Endothelial cell of umbilical vein (primary cell): ENCODE measurements at regions not wholly inside any gene's neighbourhood (a gene's known extent, or its start where the extent isn't known, plus 50 kb on each side); places are given as distances from the start of the nearest gene placed in this dataset.

Experiments used
- CTCF ChIP-seq, 2 donors: IDR thresholded peaks; 1 replicate in 1 of 2; 2 replicates in 1 of 2; pipeline ENCODE4 v1.5.1; 2011; ENCODE audit warnings: low read length in 2 of 2, mild to moderate bottlenecking in 2 of 2, moderate library complexity in 2 of 2, control low read depth in 1 of 2, inconsistent platforms in 1 of 2, low read depth in 1 of 2; ENCODE audit not compliant: insufficient read depth in 1 of 2; ENCODE audit errors: extremely low read depth in 1 of 2
- EZH2 ChIP-seq: IDR thresholded peaks from 2 replicates; pipeline ENCODE4 v1.6.1; 2012; ENCODE audit warnings: borderline replicate concordance, low read depth, mild to moderate bottlenecking, moderate library complexity, low read length, inconsistent platforms; ENCODE audit not compliant: severe bottlenecking
- JUN ChIP-seq: IDR thresholded peaks from 2 replicates; pipeline ENCODE4 v1.6.1; 2011; ENCODE audit warnings: borderline replicate concordance, low read depth; ENCODE audit not compliant: insufficient read length, insufficient read depth
- MAX ChIP-seq: IDR thresholded peaks from 2 replicates; pipeline ENCODE4 v1.6.1; 2011; ENCODE audit not compliant: insufficient read depth, insufficient read length
- POLR2A ChIP-seq: IDR thresholded peaks from 2 replicates; pipeline ENCODE4 v1.6.1; 2012; ENCODE audit warnings: low read depth, mild to moderate bottlenecking, control low read depth, low read length
- POLR2AphosphoS5 ChIP-seq: IDR thresholded peaks from 2 replicates; pipeline ENCODE4 v1.6.1; 2012; ENCODE audit warnings: low read depth, mild to moderate bottlenecking, control low read depth, low read length, moderate library complexity; ENCODE audit not compliant: insufficient read depth

- TF ChIP-seq CTCF (IDR thresholded peaks at IDR 0.05; ENCODE audit: extremely low read depth in 1 of 2, insufficient read depth in 1 of 2, low read depth in 1 of 2, low read length in 2 of 2) (no peak), POLR2A (no peak), POLR2AphosphoS5 (no peak), JUN (no peak), MAX (no peak), EZH2 (no peak)
Measured at GRCh38 chr9:6114424-6114823, 99.0 kb upstream of the RANBP6 start.
